Loucy (cell line): ENCODE measurements at regions not wholly inside any gene's neighbourhood (a gene's known extent, or its start where the extent isn't known, plus 50 kb on each side); places are given as distances from the start of the nearest gene placed in this dataset.

Experiments used
- H2AFZ ChIP-seq: fragments of 200-600 bp; sonication (generic); 2 replicates; pipeline ENCODE4 v1.6.0; 2016; ENCODE audit warnings: antibody characterized with exemption, mild to moderate bottlenecking, low read length, moderate library complexity
- H3F3A ChIP-seq: fragments of 200-600 bp; 2 replicates; pipeline ENCODE4 v1.6.0; 2016; ENCODE audit warnings: antibody characterized with exemption, low read depth, mild to moderate bottlenecking
- H3K27me3 ChIP-seq: fragments of 200-600 bp; sonication (generic); 2 replicates; pipeline ENCODE4 v1.6.1; 2014; ENCODE audit warnings: low read length, mild to moderate bottlenecking; ENCODE audit not compliant: insufficient read depth, poor library complexity, severe bottlenecking
- H3K36me3 ChIP-seq: fragments of 200-600 bp; sonication (generic); 2 replicates; pipeline ENCODE4 v1.6.1; 2016; ENCODE audit warnings: low read length; ENCODE audit not compliant: insufficient read depth
- H3K4me1 ChIP-seq: fragments of 200-600 bp; sonication (generic); 2 replicates; pipeline ENCODE4 v1.5.1; 2014; ENCODE audit warnings: low read length, mild to moderate bottlenecking; ENCODE audit not compliant: insufficient read depth, poor library complexity, severe bottlenecking
- H3K4me2 ChIP-seq: fragments of 200-600 bp; sonication (generic); 2 replicates; pipeline ENCODE4 v1.6.0; 2014; ENCODE audit warnings: antibody characterized with exemption, low read length, low read depth, mild to moderate bottlenecking; ENCODE audit not compliant: poor library complexity, severe bottlenecking
- H3K4me3 ChIP-seq: fragments of 200-600 bp; sonication (generic); 2 replicates; pipeline ENCODE4 v1.5.1; 2014; ENCODE audit warnings: low read length, mild to moderate bottlenecking, mixed read lengths; ENCODE audit not compliant: poor library complexity, severe bottlenecking
- H3K79me2 ChIP-seq: fragments of 200-600 bp; sonication (generic); 2 replicates; pipeline ENCODE4 v1.6.1; 2014; ENCODE audit warnings: low read length; ENCODE audit not compliant: insufficient read depth
- H3K9ac ChIP-seq: fragments of 200-600 bp; sonication (generic); 2 replicates; pipeline ENCODE4 v1.6.0; 2014; ENCODE audit warnings: mild to moderate bottlenecking, low read depth, low read length, moderate library complexity; ENCODE audit not compliant: poor library complexity, severe bottlenecking
- H3K9me2 ChIP-seq: fragments of 200-600 bp; sonication (generic); replicated peaks from 2 replicates; pipeline ENCODE4 v1.6.1; 2016; ENCODE audit warnings: low read depth, low read length, mixed read lengths
- H3K9me3 ChIP-seq: fragments of 200-600 bp; sonication (generic); 2 replicates; pipeline ENCODE4 v1.6.1; 2014; ENCODE audit warnings: mild to moderate bottlenecking, antibody characterized with exemption, low read length, low read depth; ENCODE audit not compliant: insufficient read depth
- H4K20me1 ChIP-seq: fragments of 200-600 bp; sonication (generic); 2 replicates; pipeline ENCODE4 v1.6.0; 2014; ENCODE audit warnings: antibody characterized with exemption, low read length, mild to moderate bottlenecking; ENCODE audit not compliant: insufficient read depth, poor library complexity, severe bottlenecking
- EZH2phosphoT487 ChIP-seq: fragments of 200-600 bp; IDR thresholded peaks from 2 replicates; pipeline ENCODE4 v1.6.1; 2018; ENCODE audit warnings: antibody characterized with exemption, mild to moderate bottlenecking, moderate library complexity, borderline replicate concordance
- TF ChIP-seq, protein P1 (sequence below): fragments of 200-600 bp; sonication (generic); conservative IDR thresholded peaks from 2 replicates; pipeline ENCODE4 v1.5.1; 2014; ENCODE audit warnings: mild to moderate bottlenecking, antibody characterized with exemption, low read length

DNA sequence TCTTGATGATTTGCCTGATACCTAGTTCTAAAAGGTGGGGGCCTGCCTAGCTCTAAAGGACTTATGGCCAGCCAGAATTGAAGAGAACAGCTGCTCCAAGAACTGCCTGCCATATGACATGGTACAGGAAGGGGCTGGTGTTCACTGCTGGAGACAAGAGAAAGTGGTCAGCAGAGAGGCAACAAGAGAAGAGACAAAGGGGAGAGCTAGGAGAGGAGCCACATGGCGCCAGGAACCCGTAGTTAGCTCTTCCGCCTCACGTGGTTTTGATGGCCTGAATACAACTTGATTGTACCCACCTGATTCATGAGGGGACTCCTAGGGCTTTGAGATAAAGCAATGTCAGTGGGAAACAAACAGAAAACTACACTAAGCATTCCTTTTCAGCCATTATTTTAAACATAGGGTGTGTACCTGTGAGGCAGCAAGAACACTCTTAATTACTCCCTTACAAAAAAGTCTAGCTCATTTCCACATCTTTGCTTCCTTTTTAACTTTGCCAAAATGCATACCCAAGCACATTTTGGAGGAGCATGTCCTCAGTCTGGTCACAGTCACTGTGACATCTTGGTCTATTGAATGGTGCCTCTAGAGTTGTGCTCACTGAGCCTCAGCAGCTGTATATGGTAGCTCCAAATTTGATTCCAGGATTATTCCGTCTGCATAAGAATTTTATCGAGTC lies 71.6 kb downstream of the CCDC71L start:
- H4K20me1 ChIP-seq, result no peaks in the 10 kb centered on the region
- H2AFZ ChIP-seq, result peak overlapping the region; percentile 73; the same call in 1 of the 2 replicates
- H3K9me2 ChIP-seq, result no peaks in the 10 kb centered on the region
- no peaks in the 10 kb centered on the region for H3K36me3 ChIP-seq
- TF ChIP-seq EZH2phosphoT487, result no peak
- TF ChIP-seq, protein P1, sequence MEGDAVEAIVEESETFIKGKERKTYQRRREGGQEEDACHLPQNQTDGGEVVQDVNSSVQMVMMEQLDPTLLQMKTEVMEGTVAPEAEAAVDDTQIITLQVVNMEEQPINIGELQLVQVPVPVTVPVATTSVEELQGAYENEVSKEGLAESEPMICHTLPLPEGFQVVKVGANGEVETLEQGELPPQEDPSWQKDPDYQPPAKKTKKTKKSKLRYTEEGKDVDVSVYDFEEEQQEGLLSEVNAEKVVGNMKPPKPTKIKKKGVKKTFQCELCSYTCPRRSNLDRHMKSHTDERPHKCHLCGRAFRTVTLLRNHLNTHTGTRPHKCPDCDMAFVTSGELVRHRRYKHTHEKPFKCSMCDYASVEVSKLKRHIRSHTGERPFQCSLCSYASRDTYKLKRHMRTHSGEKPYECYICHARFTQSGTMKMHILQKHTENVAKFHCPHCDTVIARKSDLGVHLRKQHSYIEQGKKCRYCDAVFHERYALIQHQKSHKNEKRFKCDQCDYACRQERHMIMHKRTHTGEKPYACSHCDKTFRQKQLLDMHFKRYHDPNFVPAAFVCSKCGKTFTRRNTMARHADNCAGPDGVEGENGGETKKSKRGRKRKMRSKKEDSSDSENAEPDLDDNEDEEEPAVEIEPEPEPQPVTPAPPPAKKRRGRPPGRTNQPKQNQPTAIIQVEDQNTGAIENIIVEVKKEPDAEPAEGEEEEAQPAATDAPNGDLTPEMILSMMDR, result no peak
- H3K4me1 ChIP-seq, result peaks cover 14% of the 10 kb centered on the region
- H3F3A ChIP-seq, result no peaks in the 10 kb centered on the region
- H3K27me3 ChIP-seq, result no peaks in the 10 kb centered on the region
- H3K9ac ChIP-seq, result no peak overlapping the region
- H3K4me2 ChIP-seq, result no peak overlapping the region
- no peaks in the 10 kb centered on the region for H3K79me2 ChIP-seq
- no peaks in the 10 kb centered on the region for H3K9me3 ChIP-seq
- H3K4me3 ChIP-seq, result no peak overlapping the region

DNA sequence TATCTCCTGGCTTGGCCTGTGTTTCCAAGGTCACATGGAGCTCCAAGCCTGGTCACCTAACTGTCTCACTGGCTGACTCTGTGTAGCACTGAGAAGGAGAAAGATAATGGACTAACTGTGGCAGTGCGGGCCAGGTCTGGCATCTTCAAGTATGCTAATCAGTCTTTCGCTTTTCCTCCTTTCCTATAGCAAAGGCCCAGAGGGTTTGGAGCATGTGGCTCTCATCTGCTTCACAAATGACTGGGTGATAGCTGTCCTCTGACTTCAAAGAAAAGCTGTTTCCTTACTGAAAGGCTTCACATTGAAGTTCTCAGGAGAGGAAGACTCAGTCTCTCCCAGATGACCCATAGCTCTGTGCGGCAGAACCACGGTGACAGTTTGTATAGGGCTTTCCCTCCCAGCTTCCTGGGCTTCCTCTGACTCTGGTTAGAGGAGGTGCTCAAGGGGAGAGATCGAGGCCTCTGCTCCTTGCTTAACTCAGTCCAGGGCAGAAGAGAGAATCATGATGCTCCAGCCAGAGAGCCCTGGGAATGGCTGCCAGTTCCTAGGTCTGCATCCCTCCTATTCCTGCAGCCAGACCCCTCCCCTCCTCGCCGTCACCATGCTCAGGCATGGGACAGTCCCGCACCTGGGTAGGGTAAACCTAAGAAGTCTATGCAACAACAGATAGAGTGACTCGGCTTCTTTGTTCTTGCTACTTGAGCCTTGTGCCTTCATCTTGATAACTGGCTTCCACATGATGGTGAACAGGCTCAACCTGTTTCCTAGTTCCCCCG lies 72.3 kb downstream of the CCDC71L start:
- TF ChIP-seq, protein P1, result no peak
- no peak for TF ChIP-seq EZH2phosphoT487
- H3K27me3 ChIP-seq, result no peaks in the 10 kb centered on the region
- H3K4me2 ChIP-seq, result no peak overlapping the region
- H3K9me2 ChIP-seq, result no peaks in the 10 kb centered on the region
- no peaks in the 10 kb centered on the region for H3K79me2 ChIP-seq
- 0 out of 2 replicates have a peak overlapping the region, but pooled peaks have one; percentile 73 for H2AFZ ChIP-seq
- no peaks in the 10 kb centered on the region for H3K9me3 ChIP-seq
- peaks cover 14% of the 10 kb centered on the region for H3K4me1 ChIP-seq
- no peaks in the 10 kb centered on the region for H3K36me3 ChIP-seq
- H3F3A ChIP-seq, result no peaks in the 10 kb centered on the region
- H3K9ac ChIP-seq, result no peak overlapping the region
- no peak overlapping the region for H3K4me3 ChIP-seq
- H4K20me1 ChIP-seq, result no peaks in the 10 kb centered on the region

DNA sequence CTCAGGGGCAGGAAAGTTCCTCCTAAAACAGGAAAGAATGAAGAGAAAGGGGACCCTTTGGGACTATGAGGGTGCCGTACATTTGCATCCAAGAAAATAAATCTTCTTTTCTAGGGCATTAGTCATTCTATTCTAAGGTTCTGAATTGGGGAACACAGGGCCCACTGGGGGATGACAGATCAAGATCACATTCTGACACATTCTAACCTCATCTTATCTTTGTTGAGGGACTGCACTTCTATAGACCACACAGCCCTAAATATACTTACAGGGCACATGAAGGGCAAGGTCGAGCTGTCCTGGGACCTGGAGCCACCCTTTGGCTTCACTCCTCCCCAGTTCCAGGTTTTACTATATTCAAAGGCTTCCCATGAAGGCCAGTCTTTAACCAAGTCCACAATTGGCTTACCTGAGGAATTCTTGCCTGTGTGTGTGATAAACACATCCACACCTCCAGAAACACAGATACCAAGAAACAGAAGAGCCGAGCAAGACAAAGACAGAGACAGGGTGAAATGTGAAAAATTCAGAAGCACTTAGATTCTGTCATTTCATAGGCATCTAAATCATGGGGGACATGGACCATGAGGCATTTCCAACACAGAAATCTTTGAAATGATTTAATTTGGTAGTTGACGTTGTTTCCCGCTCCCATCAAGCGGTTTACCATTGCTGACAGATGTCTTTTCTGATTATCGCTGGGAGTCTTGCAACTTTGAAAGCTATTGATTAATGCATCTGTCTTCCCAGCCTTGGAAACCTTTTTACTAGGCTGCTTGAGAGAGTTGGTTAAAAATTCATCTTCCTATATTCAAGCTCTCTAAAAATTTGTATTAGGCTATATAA lies 75.8 kb downstream of the CCDC71L start:
- no peak overlapping the region for H2AFZ ChIP-seq
- H3K36me3 ChIP-seq, result no peaks in the 10 kb centered on the region
- no peak overlapping the region for H3K4me3 ChIP-seq
- H3K4me1 ChIP-seq, result peaks cover 9% of the 10 kb centered on the region
- no peaks in the 10 kb centered on the region for H3K79me2 ChIP-seq
- H3K4me2 ChIP-seq, result no peak overlapping the region
- no peaks in the 10 kb centered on the region for H3K9me3 ChIP-seq
- TF ChIP-seq, protein P1, result no peak
- no peak for TF ChIP-seq EZH2phosphoT487
- no peaks in the 10 kb centered on the region for H4K20me1 ChIP-seq
- no peaks in the 10 kb centered on the region for H3F3A ChIP-seq
- H3K9me2 ChIP-seq, result no peaks in the 10 kb centered on the region
- H3K9ac ChIP-seq, result no peak overlapping the region
- H3K27me3 ChIP-seq, result no peaks in the 10 kb centered on the region
